HG02943 (cell line): ENCODE measurements at regions not wholly inside any gene's neighbourhood (a gene's known extent, or its start where the extent isn't known, plus 50 kb on each side); places are given as distances from the start of the nearest gene placed in this dataset.

Experiments used
- ATAC-seq: cut with Tn5 transposase; IDR thresholded peaks from one replicate; pipeline ENCODE4 v1.9.1; 2021; ENCODE audit warnings: mild to moderate bottlenecking, low read depth, moderate library complexity; ENCODE audit not compliant: unreplicated experiment

DNA sequence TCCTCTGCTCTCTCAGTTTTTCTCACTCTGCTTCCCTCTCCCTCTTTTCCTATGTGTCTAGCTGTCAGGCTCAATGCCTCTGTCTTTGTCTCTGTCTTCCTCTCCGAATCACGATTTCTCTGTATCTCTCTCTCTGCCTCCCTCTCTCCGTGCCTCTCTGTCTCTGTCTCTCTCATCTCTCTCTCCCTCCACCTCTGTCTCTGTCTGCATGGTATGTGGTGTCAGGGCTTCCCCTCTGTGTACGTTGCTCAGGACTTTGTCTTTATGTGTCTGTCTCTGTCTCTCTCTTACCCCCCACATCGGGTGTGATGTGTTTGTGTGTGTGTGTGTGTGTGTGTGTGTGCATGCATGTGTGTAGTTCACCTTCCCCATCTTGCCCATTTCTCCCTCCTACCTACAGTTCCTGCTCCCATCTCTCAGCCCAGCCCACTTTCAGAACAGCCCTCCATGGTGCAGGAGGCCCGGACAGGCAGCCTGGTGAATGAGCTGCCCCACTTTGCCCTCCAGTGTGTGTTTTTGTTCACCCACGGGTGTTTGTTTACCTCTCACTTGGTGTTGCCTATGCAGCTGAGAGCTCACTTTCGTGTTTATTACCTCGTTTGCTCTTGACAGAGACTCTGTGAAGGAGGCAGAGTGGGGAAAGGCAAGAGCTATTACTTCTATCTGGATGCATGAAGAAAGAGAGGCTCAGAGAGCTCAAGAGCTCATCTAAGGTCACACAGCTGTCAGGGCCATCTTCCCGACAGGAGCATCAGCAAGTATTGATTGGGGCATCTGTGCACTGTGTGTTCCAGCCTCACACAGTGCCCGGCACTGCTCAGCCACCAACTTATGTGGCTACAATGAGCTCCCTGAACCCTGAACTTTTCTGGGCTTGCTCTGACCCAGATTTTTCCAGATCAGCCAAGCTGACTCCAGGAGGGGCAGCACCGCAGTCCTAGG, 163.5 kb upstream of the ZMIZ1 start:
- ATAC-seq: no peak

GRCh38 chr10:78905957-78906308, 162.8 kb upstream of the ZMIZ1 start:
- no peak for ATAC-seq

GRCh38 chr10:78906734-78907390, 161.9 kb upstream of the ZMIZ1 start:
- ATAC-seq: no peak

DNA sequence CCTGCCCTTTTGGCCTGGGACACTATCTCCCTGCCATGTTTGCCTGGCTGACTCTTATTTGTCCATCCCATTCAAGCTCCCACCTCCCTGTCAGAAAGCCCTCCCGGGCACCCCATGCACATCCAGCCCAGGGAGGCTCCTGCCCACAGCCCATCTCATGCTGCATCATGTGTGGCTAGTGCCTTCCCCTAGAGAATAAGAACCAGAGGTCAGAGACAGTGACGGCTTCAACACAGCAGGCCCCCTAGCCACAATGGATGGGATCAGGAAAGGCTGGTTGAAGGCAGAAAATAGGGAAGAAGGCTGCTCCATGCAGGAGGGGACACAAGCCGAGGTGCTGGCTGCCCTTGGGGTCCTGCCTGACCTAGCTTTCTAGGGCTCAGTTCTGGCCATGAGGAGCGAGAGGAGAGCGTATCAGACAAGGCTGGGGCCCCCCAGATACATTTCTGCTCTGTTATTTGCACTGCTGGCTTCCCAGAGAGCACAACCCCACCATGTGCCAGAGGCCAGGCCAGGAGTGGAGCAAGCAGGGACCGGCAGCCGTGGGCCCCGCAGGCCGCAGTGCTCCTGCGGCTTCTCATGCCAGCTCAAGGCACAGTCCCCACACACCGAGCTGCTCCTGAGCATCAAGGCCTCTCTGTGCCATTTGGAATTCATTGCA, 161.1 kb upstream of the ZMIZ1 start:
- no peak for ATAC-seq

GRCh38 chr10:78909221-78909620, 159.5 kb upstream of the ZMIZ1 start:
- no peak for ATAC-seq

GRCh38 chr10:78910021-78910420, 158.7 kb upstream of the ZMIZ1 start:
- ATAC-seq: no peak

- ATAC-seq: no peak
These were observed 158.3 kb upstream of the ZMIZ1 start for GRCh38 chr10:78910476-78910875.

- no peak for ATAC-seq
These were observed 157.9 kb upstream of the ZMIZ1 start for GRCh38 chr10:78910886-78911285.

DNA sequence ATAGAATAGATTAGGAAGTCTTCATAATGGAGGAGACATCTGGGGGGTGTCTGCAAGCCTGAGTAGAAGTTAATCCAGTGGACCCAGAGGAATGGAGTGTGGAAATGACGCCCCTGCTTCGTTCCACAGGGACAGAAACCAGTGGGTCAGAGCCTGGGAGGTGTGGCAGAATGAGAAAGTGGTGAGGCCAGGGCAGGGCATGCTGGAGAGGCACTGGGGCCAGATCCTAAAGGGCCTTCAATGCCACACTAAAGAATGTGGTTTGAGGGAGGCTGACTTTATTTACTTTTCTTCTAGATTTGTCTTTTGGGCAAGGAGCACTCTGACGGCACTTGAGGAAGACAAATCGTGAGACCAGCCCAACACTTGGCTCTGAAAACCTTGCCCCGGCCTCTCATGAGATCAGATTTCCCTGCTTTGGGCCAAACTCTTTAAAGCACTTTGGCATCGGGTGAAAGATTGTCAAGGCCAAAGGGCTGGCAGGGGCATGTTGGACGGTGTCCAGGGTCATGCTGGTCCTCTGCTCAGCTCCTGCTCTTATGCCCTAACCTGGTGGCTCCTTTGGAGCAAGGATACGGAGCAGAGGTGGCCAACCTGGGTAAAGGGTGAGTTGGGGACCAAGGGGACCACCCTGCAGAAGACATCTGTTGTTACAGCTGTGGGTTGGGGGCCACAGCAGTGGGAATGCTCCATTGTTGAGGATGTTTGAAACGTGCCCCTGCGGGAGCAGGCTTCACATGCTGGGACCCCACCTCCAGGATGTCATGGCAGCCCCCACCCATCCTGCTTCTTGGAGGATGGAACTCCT, 157.0 kb upstream of the ZMIZ1 start:
- ATAC-seq: no peak

GRCh38 chr10:78912361-78913218, 156.2 kb upstream of the ZMIZ1 start:
- no peak for ATAC-seq

DNA sequence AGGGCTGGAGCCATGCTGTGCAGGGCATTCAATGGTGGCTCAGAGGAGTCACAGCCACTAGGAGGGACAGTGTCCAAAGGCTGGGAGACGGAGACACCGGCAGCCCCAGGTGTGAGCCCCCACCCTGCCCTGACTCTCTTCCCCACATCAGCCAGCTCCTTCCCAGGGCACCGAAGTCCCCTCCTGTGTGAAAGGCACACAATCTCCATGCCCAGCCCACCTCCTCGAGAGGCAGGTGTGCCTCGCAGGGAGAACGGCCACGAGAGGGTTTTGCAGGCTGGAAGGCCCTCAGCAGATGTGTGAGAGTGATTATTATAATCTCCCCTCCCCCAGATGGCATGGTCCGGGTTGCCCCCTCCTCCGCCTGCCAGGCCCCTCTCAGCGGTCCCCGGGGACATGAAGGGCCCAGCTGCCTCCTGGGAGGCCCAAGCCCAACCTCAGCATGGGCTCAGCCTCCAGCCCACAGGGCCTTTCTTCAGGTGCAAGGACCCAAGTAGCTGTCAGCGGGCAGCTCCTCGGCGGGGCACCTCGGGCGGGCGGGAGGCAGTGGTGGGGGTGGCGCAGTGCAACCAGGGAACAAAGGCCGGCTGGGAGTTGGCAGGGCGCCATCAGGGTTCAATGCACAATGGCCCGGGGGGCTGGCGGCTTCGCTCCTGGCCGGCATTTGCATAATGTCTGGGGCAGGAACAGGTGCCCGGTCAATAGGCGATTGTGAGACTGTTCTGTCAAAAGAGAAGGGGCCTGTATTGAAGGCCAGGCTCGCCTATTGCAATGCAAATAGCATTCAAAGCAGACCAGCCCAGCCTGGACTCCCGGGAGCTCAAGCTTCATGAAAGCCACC, 155.3 kb upstream of the ZMIZ1 start:
- ATAC-seq: no peak

DNA sequence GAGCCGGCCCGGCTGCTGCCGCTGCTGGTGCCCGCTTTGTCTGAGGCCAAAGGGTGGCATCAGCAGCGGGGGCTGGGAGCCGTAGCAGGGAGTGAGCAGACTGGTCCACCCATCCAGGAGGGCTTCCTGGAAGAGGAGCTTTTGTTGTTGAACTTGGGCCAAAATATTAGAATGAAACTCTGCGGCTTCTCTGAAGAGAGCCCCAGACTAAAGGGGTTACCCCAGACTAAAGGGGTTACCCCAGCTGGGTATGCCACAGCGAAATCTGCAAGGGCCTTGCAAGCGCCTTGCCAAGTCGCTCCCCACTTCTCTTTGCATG, 154.7 kb upstream of the ZMIZ1 start:
- ATAC-seq: no peak

DNA sequence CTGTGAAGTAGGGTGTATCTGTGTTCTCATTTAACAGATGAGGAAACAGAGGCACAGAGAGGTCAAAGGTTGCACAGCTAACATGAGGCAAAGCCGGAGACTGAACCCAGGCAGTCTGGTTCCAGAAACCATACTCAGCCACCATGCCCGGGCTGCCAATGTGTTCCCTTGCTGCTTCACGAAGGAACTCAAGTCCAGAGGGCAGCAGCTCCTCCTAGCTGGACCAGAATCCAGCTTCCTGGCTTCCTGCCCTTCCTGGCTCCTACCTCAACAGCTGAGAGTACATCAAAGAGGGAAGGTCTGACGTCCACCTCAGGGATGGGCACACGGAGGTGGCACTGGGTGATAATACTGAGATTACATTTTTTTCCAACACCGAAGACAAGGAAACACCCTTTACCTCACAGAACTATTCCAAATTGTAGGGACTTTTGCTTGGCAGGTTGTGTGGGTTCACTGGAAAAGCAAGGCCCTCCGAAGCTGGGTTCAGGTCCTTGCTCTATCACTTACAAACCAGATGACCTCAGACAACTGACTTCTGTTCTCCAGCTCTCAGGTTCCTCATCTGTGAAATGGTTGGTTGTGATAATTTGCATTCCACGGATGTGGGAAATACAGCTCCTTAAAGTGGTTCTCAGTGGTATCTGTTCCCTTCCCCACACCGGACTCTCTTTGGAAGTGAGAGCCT, 154.1 kb upstream of the ZMIZ1 start:
- no peak for ATAC-seq

- no peak for ATAC-seq
These were observed 153.6 kb upstream of the ZMIZ1 start for GRCh38 chr10:78915190-78915518.

DNA sequence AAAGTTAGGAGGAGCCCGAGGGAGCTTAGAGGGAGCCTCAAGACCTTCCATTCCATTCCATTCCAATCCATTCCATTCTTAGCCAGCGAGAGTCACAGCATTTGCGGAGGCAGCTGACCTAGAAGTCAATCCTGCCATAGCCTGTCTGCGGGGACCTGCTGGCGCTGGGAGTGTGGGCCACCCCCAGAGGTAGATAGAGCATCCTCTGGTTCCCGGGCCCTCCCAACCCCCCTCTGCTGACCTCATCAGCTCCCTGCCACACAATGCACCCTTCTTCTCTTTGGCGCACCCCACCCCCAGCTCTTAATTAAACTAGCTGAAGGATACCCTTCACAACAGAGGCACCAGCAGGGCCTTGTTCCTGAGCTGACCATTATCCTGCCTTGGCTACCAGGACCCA, 152.5 kb upstream of the ZMIZ1 start:
- ATAC-seq: no peak

DNA sequence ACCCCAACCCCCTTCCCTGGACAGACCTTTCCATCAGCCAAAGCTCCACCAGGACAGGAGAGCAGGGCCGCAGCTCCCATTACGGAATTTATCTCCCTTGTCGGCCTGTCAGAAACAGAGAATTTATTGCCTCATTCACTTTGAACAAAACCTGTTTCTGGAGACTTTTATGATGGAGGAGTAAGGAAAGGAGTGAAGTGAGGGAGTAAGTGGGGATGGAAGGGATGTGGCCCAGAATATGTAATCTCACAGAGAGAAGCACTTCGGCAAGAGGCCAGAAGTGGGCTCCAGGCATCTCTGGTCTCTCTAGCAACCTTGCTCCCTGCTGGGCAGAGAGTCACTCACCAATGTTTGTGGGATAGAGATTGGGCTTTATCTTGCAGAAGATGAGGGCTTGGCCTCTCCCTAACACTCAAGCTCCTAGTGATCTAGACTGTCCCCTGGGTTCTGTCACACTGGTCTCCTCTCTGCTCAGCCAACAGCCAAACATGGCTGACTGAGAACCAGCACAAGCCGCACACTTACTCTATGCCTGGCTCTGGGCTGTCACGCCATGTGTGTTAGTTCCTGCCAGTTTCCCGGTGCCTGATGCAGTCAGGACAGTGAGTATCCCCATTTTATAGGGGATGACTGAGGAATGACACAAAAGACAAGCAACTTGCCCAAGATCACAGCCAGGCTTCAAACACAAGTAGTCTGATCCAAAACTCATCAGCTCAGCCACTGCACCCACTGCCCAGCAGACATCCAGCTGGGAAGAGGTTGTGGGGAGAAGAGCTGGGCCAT, 149.4 kb upstream of the ZMIZ1 start:
- no peak for ATAC-seq

- no peak for ATAC-seq
These were observed 148.8 kb upstream of the ZMIZ1 start for GRCh38 chr10:78920011-78920410.

DNA sequence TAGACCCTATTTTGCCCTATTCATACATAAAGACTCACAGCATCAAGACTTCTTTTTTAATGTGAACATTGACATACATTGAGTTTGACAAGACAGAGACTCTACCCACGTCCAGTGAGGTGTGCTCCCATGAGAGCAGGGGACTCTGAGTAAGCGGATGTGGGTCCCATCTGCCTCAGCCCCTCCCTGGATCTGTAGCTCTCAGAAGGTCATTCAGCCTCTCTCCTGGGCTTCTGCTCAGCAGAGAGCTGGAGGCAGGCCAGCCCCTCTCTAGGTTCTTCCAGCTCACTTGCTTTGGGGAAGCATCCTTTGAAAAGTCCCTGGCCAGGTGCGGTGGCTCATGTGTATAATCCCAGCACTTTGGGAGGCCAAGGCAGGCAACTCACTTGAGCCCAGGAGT, 146.9 kb upstream of the ZMIZ1 start:
- no peak for ATAC-seq
